ENCODE measurements at regions not wholly inside any gene's neighbourhood (a gene's known extent, or its start where the extent isn't known, plus 50 kb on each side); places are given as distances from the start of the nearest gene placed in this dataset.

DNA sequence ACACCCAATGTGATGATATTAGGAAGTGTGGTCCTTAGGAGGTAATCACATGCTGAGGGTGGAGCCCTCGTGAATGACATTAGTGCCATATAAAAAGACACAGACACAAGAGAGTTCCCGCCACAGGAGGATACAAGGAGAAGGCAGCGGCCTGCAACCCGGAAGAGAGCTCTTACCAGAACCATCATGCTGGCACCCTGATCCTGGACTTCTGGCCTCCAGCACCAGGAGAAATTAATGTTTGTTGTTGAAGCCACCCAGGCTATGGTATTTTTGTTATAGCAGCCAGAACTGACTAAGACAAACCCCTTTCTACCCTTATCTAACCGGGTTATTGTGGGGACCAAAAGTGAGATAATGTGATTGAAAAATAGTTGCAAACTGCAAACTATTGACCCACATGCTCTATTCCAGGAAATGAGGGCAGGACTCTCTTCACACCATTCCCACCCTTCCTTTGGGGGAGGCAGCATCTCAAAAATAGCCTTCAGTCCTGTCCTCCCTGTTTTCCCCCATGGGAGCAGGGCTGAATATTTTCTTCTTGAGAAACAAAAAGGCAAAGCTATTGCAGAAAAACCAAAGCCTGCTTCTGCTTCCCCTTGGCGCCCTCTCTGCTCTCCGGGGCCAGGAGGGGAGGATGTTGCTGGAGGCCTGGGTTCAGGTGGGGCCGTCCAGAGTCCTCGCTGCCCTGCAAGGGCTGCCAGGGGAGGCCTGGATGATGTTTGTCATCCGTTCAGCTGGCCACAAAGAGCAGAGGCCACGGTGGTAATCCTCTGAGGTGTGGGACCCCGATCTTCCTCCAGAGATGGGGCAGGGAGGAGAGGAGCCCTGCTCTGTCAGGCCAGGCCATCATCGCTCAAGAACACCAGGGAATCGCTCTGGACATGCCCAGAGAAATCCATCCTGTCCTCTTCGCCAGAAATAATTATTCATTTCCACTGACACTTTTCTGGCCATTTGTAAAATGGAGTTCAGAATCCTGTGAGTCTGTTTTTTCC is 73.8 kb upstream of the HAAO start:
- in situ Hi-C loops (cut with MboI; ENCODE audit: low sequenced_read_pairs), result no loop called here

DNA sequence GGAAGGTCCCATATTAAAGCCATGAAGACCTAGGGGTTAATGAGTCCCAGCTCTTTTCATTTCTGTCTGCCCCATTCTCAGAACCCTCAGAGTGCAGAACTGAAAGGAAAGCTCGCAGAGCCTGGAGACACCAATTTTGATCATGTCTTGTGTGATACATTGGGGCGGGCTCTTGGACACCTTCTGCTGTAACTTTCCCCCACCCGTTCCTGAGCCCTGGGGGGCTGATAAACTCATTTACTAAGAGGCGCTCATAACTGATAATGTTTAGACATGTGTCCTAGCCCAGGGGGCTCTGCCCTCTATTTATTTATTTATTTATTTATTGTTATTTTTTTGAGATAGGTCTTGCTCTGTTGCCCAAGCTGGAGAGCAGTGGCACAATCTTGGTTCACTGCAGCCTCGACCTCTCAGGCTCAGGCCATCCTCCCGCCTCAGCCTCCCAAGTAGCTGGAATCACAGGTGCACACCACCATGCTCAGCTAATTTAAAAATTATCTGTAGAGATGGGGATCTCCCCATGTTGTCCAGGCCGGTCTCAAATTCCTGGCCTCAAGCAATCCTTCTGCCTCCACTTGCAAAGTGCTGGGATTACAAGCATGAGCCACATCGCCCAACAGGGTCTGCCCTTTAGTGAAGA is 72.4 kb upstream of the HAAO start:
- in situ Hi-C loops (cut with MboI; ENCODE audit: low sequenced_read_pairs), result no loop called here

- in situ Hi-C loops (cut with MboI; ENCODE audit: low sequenced_read_pairs), result no loop called here
Measured at GRCh38 chr2:42864222-42864621, 71.8 kb upstream of the HAAO start.

GRCh38 chr2:42863751-42864150 is 71.4 kb upstream of the HAAO start:
- in situ Hi-C loops (cut with MboI; ENCODE audit: low sequenced_read_pairs), result no loop called here

- in situ Hi-C loops (cut with MboI; ENCODE audit: low sequenced_read_pairs), result no loop called here
Measured at GRCh38 chr2:42863320-42863719, 70.9 kb upstream of the HAAO start.

- in situ Hi-C loops (cut with MboI; ENCODE audit: low sequenced_read_pairs), result no loop called here
Measured at GRCh38 chr2:42862669-42863185, 70.3 kb upstream of the HAAO start.

- in situ Hi-C loops (cut with MboI; ENCODE audit: low sequenced_read_pairs), result no loop called here
Measured at GRCh38 chr2:42861321-42861720, 68.9 kb upstream of the HAAO start.

DNA sequence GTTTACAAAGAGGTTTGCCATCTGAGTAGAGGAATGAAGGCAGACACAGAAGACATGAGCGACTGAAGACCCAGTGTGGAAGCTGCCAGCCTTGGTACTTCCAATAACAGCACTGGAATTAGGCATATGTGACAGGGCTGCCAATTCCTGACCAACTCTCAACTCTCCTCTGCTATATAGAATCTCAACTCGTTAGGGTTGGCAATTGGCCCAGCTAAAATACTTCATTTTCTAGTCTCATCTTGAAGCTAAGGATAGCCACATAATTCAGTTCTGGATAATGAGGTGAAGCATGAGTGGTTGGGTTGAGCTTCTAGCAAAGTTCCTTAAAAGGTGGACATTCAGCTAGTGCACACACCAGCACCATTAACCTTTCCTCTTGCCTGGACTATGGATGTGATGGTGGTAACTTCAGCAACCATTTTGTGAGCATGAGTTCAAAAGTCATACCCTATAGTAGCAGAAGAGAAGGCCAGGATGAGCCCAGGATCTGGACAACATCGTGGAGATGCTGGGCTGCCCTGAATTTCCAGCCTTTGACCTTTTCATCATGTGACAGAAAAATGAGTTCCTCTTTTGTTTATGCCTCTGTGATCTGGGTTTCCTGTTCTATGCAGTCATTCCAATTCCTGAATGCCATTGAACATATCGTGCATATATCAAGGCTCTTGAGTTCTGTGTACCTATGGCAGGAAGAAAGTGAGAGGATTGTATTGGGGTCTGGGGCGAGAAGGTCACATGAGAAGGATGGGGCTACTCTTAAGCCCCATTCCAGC is 68.1 kb upstream of the HAAO start:
- in situ Hi-C loops (cut with MboI; ENCODE audit: low sequenced_read_pairs), result no loop called here

- in situ Hi-C loops (cut with MboI; ENCODE audit: low sequenced_read_pairs), result loop anchor here (10.0 kb wide), 1 partner anchor 625 kb away; no protein-coding TSS in a partner anchor
Measured at GRCh38 chr2:42859791-42860190, 67.4 kb upstream of the HAAO start.

DNA sequence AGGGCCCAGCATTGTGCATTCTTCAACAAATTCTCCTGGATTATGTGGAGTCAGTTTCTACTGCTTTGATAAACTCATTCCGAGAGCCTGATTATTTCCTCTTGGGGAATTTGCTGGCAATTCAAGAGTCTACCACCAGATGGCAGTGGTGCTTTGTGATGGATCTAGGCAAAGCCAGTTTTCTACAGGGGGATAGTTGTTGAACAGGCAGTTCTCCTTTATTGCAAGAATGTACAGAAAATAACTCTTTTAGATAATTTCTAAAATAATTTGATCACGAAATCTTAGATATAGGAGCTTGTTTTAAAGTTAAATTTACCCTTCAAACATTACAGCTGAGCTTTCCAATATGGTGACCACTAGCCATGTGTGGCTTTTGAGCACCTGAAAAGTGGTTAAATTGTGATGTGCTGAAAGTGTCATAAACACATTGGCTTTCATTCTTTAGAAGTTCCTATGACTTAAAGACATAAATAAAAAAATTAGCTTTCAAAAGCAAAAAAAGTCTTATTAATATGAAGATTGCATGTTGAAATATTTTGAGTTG is 66.7 kb upstream of the HAAO start:
- in situ Hi-C loops (cut with MboI; ENCODE audit: low sequenced_read_pairs), result loop anchor here (10.0 kb wide), 1 partner anchor 626 kb away; no protein-coding TSS in a partner anchor

- in situ Hi-C loops (cut with MboI; ENCODE audit: low sequenced_read_pairs), result loop anchor here (10.0 kb wide), 1 partner anchor 626 kb away; no protein-coding TSS in a partner anchor
Measured at GRCh38 chr2:42858140-42859005, 66.0 kb upstream of the HAAO start.

DNA sequence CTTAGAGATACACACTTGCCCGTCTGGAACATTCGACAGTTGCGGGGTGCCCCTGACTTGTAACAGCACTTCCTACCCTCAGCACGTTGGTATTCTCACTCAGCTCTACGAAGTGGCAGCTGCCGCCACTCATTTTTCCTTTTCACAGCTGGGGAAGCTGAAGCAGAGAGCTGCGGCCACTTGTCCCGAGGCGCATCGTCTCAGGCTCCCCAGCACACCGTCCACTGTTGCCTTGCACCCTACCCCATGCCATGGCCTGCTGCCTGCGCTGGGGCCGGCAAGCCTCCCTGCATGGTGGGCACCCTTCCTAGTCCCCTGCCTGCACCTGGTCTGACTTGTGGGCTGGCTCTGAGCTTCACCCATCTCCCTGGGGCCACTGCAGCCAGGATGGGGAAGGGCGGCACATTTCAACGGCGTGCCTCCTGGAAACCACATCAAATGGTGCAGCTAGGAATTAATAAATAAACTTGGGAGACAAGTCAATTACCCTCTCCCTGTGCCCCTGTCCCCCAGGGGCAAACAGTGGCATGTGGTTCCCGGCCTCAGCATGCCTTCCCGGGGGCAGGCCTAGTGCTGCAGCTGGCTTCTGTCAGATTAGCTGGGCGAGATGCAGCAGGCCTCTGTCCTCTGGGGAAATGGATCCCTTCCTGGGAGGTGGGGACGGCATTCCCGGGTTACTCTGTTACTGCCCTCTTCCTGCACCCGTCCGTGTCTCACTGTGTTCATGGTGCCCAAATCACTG is 64.7 kb upstream of the HAAO start:
- in situ Hi-C loops (cut with MboI; ENCODE audit: low sequenced_read_pairs), result loop anchor here (10.0 kb wide), 1 partner anchor 628 kb away; no protein-coding TSS in a partner anchor

- in situ Hi-C loops (cut with MboI; ENCODE audit: low sequenced_read_pairs), result loop anchor here (10.0 kb wide), 1 partner anchor 629 kb away; no protein-coding TSS in a partner anchor
Measured at GRCh38 chr2:42856106-42856860, 63.9 kb upstream of the HAAO start.

- in situ Hi-C loops (cut with MboI; ENCODE audit: low sequenced_read_pairs), result loop anchor here (10.0 kb wide), 1 partner anchor 629 kb away; no protein-coding TSS in a partner anchor
Measured at GRCh38 chr2:42855221-42855970, 63.0 kb upstream of the HAAO start.

DNA sequence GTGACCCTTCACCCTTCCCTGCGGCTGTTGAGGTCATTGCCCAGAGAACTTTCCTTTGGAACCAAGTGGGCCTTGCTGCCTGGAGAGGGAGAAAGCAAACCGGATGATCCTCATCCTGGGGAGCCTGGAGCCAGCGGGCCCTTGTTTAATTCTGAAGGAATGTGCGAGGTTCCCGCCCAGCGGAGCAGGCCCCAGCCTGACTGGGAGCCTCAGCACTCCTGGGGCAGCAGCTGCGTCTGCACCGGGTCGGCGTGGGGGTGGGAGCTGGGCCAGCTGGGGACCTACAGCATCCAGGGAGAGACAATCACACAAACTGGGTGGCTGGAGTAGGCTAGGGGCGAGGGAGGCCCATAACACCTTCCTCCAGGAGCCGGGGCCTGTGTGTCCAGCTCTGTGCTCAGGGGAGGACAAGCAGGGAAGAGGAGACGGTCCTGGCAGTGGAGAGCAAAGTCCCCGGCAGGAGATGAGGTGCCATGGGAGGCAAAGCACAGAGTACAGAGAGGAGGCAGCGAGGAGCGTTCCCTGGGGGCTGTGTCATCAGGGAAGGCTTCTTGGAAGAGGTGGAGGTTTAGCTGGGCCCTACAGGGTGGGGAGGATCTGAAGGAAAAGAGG is 61.9 kb upstream of the HAAO start:
- in situ Hi-C loops (cut with MboI; ENCODE audit: low sequenced_read_pairs), result loop anchor here (10.0 kb wide), 1 partner anchor 630 kb away; no protein-coding TSS in a partner anchor

DNA sequence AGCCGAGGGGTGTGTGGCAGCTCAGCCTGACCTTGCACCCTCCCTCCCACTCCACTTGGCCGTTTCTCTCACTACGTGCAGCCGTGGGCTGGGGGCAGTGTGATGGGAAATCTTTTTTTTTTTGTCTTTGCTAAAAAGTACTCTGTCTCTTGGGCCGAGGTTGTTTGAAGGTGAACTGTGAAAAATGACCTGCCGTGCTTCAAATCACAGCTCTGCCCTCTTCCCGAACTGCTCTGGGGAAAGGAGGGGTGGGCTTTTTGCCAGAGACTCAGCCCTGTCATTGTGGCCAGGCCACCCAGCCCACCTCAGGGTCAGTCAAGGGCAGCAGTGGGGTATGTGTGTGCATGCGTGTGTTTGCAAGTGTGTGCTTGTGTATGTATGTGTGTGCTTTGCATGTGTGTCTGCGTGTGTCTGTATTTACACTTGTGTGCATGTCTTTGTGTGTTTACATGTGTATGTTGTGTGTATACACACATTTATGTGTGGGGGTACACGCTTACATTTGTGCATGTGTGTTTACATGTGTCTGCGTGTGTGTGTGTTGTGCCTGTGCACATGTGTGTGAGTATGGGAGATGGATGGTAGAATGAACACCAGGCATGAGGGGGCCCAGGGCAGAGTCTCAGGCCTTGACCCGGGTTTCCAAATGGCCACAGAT is 61.3 kb upstream of the HAAO start:
- in situ Hi-C loops (cut with MboI; ENCODE audit: low sequenced_read_pairs), result loop anchor here (10.0 kb wide), 1 partner anchor 631 kb away; no protein-coding TSS in a partner anchor
